C4-2B (cell line): ENCODE measurements at regions not wholly inside any gene's neighbourhood (a gene's known extent, or its start where the extent isn't known, plus 50 kb on each side); places are given as distances from the start of the nearest gene placed in this dataset.

Experiments
- ZFX ChIP-seq: fragments of 450-650 bp; IDR thresholded peaks from 2 replicates; pipeline ENCODE4 v1.6.1; 2017
- TF ChIP-seq, protein P1 (sequence below): fragments of 450-650 bp; conservative IDR thresholded peaks from 2 replicates; pipeline ENCODE4 v1.5.1; 2017; ENCODE audit warnings: mild to moderate bottlenecking

DNA sequence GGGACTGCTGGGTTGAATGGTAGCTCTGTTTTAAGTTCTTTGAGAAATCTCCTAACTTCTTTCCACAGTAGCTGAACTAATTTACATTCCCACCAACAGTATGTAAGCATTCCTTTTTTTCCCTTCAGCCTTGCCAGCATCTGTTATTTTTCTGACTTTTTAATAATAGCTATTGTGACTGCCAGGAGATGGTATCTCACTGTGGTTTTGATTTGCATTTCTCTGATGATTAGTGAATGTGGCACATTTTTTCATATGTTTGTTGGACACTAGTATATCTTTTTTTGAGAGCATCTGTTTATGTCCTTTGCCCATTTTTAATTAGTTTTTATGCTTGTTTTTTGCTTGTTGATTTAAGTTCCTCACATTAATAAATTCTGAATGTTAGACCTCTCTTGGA is 990.8 kb downstream of the GATA3 start:
- TF ChIP-seq, protein P1, sequence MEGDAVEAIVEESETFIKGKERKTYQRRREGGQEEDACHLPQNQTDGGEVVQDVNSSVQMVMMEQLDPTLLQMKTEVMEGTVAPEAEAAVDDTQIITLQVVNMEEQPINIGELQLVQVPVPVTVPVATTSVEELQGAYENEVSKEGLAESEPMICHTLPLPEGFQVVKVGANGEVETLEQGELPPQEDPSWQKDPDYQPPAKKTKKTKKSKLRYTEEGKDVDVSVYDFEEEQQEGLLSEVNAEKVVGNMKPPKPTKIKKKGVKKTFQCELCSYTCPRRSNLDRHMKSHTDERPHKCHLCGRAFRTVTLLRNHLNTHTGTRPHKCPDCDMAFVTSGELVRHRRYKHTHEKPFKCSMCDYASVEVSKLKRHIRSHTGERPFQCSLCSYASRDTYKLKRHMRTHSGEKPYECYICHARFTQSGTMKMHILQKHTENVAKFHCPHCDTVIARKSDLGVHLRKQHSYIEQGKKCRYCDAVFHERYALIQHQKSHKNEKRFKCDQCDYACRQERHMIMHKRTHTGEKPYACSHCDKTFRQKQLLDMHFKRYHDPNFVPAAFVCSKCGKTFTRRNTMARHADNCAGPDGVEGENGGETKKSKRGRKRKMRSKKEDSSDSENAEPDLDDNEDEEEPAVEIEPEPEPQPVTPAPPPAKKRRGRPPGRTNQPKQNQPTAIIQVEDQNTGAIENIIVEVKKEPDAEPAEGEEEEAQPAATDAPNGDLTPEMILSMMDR, result no peak
- no peak for TF ChIP-seq ZFX
